Skin epidermis (tissue), 12 donors: ENCODE measurements at regions not wholly inside any gene's neighbourhood (a gene's known extent, or its start where the extent isn't known, plus 50 kb on each side); places are given as distances from the start of the nearest gene placed in this dataset.

ENCODE experiments used
- H3K27ac ChIP-seq, 21 experiments: fragments of 200-600 bp; sonication (generic) in 11 of 21; one replicate each; pipeline ENCODE4 v1.5.0; 2020; ENCODE audit warnings: mild to moderate bottlenecking in 3 of 21, inconsistent platforms in 2 of 21, moderate library complexity in 2 of 21
- H3K4me3 ChIP-seq, 7 experiments: fragments of 200-600 bp; sonication (generic) in 2 of 7; one replicate each; pipeline ENCODE4 v1.5.0; 2020; ENCODE audit warnings: inconsistent platforms in 2 of 7, mild to moderate bottlenecking in 2 of 7, moderate library complexity in 1 of 7

DNA sequence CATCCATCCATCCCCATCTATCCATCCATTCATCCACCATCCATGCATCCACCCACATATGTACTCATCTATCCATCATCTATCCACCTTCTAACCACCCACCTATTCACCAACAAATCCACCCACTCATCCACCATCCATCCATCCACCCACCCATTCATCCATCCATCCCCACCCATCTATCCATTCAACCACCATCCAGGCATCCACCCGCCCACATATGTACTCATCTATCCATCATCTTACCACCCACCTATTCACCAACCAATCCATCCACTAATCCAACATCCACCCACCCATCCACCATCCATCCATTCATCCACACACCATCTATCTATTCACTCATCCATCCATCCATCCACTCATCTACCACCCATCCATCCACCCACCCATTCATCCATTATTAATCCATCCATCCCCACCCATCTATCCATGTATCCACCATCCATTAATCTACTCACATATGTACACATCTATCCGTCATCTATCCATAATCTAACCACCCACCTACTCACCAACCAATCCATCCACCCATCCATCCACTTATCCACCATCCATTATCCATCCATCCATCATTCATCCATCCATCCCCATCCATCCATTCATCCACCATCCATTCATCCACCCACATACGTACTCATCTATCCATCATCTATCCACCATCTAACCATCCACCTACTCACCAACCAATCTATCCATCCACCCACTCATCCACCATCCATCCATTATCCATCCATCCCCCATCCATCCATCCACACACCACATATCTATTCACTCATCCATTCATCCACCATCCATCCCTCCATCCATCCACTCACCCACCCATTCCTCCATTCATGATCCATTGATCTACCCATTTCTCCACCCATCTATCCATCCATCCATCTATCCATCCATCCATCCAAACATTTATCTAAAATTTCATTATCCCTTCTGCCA, 940.0 kb downstream of the BRD1 start:
- H3K27ac ChIP-seq, result no peak overlapping the region
- H3K4me3 ChIP-seq, result no peak overlapping the region

DNA sequence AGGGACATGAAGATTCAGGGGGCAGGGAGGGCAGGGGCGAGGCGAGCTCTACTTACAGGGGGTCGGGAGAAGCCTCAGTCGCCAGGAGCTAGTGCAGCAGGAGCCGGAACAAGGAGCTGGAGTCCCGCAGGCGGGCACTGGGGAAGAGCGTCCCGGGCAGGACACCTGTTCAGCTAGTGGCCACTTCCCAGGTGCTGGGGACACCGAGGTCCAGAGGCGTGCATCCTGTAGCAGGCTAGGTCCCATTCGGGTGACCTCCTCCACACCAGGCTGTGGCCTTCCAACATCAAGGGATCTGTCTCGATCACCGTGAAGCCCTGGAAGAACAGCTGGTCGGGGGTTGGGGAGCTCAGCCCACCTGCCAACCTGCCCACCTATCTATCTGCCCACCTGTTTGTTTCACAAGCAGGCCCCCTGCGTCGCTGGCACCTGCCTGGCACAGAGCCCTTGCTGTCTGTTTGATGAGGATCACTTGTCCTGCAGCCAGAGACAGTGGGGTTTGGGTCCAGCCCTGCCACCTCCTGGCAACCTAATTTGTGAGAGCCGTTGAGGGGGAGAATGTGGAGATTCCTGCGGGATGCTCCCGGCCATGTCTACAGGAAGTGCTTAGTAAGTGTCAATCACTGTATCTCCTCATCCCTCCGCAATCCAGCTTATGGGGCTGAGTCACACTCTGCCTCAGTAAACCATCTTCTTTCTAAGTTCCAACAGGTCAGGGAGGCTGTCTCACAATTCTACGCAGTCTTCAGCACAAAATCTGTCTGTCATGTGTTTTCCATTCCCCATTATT, 940.9 kb downstream of the BRD1 start:
- H3K27ac ChIP-seq, result no peak overlapping the region
- no peak overlapping the region for H3K4me3 ChIP-seq

DNA sequence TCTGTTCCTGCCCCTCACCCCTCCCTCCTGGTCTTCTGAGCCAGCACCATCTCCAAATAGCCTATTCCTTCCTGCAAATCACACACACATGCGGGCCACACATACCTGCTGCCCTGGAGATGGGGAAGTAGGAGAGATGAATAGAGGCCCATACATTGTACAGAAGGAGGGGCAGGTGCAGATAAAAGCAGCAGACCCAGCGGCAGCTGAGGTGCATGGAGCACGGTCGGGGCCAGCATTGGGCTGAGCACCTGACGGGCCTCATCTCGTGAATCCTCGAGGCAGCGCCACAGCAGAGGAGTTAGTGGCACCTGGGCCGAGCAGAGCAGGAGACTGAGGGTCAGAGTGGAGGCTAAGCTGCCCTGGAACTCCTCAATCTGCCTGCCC, 941.8 kb downstream of the BRD1 start:
- Histone ChIP-seq H3K27ac (no peak overlapping the region), H3K4me3 (no peak overlapping the region)

DNA sequence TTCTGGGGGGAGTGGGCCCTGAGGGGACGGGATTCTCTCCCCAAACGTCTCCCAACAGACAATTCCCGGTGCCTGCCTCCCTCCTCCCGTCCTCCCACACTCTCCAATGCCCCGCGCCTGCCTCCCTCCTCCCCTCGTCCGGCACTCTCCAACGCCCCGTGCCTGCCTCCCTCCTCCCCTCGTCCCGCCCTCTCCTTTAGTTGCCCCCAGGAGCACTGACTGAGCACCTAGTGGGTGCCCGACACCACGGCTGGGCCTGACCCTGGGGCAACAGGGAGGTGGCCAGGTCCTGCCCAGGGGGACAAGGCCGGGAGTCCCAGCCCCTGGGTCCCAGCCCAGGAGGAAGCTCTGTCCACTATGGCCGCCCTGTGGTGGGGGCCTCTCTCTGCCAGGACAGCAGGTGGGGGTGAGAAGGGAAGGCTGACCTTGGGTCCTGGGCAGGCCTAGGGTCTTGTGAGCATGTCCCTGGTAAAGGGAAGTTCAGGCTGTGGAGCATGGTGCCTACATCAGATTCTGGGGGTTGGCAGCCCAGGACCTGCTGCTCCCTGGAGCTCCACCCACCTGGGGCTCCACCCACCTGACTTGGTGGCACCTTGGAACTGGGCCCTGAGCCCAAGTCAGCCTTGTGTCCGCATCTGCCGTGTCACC, 942.3 kb downstream of the BRD1 start:
- H3K27ac ChIP-seq, result no peak overlapping the region

DNA sequence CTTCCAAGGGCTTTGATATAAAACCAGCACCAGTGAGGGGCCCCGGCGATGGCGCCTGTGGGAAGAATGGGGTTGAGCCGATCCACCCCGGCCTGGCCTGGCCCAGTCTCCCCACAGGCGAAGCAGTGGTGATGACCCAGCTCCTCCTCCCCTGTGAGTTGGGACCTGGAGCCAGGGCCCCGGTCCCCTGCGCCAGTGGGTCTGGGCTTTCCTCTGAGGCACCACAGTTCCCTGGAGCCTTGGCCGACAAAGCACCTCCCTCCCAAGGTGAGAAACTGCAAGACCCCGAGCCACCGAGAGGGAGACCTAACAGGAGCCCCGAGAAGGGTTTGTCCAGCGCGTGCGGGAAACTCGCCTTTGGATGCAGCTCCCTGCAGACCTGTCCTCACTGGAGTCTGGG, 942.9 kb downstream of the BRD1 start:
- H3K27ac ChIP-seq, result no peak overlapping the region
- H3K4me3 ChIP-seq, result no peak overlapping the region

More for the DNA sequence above, 942.3 kb downstream of the BRD1 start:
- H3K4me3 ChIP-seq, result no peak overlapping the region

DNA sequence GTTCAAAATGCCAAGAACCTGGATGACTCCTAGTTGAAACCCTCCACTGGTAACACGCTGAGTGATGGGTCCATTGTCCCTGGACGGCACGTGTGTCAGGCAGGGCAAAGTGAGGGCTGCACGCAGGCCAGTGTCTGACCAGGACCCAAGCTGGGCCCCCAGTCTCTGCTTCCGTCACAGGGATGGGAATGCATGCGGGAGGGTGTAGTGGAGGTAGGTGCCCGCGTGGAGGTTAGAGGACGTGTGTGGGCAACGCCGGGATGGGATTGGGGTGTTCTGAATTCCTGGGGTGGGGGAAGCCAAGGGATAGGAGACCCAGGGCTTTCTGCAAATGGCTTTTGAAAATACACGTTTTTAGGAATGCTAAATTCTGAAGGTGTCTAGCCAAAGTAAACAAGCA, 943.3 kb downstream of the BRD1 start:
- Histone ChIP-seq H3K4me3 (no peak overlapping the region), H3K27ac (no peak overlapping the region)

DNA sequence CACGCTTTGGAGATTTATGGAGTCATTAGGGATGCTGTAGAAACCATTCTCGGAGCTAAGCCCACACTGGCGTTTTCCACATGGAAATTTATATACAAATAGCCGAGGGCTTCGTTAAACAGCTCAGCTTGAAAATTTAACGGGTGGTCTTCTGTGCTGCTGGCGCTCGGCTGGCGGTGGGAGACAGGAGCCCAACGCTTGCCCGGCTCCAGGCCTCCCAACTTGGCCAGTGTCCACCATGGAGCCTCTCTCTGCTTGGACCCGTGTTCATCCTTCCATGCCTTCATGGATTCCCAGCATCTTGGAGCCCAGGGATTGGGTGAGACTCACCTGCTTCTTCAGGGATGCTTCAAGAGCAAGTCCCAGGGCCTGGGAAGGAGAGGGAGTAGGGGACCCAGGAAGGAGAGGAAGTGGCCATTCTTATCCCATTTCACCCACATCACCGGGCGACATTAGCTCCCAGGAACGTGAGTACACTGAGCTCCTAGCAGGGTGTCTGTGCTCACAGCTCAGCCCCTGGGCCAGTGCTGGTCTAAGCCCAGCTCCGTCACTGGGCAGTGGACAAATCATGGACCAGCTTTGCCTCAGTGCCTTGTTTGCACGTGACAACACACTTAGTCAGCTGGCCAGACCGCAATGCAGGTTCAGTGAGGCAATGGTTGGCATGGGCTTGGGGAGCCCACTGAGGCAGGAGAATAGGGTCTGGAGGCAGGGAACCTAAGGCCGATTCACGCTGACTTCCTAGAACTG, 944.3 kb downstream of the BRD1 start:
- H3K27ac ChIP-seq, result no peak overlapping the region
- H3K4me3 ChIP-seq, result no peak overlapping the region

DNA sequence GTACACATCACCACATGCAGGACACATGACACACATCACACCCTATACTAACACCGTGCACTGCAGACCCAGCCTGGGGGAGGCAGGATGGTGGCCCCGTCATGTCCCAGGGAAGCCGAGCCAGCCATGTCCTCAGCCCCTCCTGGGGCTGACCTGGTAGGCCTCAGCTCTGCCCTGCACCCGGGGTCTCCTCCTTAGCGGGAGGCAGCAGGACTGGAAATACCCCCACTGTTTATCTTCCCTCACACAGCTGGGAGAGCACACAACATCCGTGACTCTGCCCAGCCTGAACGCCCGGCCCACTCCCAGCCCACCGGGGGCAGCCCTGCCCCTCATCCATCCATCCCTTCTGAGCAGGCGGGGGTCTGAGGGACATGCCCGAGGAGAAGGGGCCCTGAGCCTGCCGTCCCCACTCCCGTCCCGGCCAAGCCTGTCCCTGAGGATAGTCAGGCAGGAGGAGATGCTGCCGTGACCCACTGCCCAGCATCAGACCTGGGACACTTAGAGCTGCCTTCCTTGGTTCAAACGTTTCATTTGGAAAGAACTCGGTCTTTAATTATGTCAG, 945.0 kb downstream of the BRD1 start:
- no peak overlapping the region for H3K4me3 ChIP-seq
- H3K27ac ChIP-seq, result no peak overlapping the region

DNA sequence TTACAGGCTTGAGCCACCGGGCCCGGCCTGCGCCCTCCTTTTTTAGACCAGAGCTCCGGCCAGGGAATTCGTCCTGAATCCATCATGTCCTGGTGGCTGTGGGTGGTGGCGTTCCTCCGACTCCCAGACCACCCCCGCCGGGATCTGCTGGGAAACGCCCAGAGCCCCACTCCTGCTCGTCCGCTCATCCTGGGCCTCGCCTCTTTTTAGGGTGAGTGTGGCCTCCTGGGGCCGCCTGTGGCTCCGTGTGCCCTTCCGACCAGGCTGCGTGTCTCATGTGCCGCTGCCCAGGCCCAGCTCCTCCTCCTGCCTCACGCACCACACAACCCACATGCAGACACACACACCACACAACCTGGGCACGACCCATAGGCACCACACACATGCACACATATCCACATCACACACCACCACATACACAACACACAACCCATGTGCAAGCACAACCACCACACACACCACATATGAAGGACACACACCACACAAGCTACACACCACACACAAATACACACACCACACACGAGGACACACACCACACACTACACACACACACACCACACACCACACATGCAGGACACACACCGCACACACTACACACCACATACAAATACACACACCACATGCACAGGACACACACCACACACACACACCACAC, 946.2 kb downstream of the BRD1 start:
- no peak overlapping the region for H3K27ac ChIP-seq
- no peak overlapping the region for H3K4me3 ChIP-seq

DNA sequence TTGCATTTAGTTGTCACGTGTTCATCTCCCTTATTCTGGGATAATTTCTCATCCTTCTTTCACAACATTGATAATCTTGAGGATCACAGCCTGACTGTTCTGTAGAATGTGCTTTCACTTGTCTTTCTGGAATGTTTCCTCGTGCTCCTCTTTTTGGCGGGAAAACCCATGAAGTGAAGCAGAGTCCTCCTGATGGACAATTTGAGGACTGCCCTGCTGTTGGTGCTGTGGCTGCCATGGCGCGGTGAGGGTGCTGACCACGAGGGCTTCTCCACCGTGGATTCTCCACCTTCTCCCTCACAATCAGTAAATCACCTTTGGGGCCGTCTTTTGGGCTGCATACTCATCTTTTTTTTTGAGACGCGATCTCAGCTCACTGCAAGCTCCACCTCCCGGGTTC, 946.9 kb downstream of the BRD1 start:
- Histone ChIP-seq H3K4me3 (no peak overlapping the region), H3K27ac (no peak overlapping the region)

DNA sequence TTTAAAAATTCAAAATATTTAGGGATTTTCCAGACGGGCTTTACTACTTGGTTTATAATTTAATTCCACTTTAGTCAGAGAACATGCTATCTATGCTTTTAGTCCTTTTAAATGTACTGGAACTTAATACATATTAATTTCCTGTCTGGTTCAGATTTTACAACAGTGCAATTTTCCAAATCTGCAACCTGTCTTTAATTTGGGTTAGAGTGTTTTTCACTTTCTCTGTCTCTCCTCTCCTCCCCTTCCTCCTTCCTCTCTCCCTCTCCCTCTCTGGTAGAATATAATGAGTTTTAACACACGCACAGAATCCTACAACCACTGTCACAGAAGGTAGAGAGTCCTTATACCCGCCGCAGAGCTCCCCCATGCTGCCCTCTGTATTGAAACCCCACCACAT, 950.7 kb downstream of the BRD1 start:
- Histone ChIP-seq H3K27ac (no peak overlapping the region), H3K4me3 (no peak overlapping the region)

DNA sequence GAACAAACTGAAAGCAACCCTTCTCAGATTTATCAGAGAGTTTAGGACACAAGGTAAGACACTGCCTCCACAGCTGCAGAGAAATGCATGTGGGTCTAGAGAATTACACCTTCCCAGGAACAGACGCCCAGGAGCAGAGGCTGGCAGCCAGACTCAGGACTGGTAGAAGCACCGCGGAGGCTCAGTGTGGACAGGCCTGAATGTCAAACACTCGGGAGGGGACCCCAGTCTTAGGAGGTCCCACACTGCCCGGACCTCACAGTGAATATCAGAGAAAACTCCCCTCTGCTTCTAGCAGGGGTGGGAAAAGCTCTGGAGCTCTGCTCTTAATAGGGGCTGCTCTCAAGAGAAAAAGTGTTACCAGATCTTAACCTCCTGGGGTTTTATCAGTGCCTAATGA, 952.7 kb downstream of the BRD1 start:
- no peak overlapping the region for H3K27ac ChIP-seq
- no peak overlapping the region for H3K4me3 ChIP-seq

DNA sequence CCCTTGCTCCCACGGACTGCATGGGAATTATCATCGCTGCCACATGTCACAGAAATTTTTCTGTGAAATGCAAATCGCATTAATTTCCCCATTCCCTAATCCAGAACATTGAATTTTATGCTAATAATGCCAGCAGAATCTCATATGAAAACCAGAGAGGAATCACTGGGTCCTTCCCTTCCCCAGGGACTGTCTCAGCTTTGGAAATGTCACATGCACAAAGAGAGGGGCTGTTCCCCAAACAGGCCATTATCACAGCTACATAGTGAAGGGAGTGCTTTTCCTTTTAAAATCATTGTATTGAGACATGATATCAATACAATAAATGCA, 954.5 kb downstream of the BRD1 start:
- H3K4me3 ChIP-seq, result no peak overlapping the region
- H3K27ac ChIP-seq, result no peak overlapping the region

DNA sequence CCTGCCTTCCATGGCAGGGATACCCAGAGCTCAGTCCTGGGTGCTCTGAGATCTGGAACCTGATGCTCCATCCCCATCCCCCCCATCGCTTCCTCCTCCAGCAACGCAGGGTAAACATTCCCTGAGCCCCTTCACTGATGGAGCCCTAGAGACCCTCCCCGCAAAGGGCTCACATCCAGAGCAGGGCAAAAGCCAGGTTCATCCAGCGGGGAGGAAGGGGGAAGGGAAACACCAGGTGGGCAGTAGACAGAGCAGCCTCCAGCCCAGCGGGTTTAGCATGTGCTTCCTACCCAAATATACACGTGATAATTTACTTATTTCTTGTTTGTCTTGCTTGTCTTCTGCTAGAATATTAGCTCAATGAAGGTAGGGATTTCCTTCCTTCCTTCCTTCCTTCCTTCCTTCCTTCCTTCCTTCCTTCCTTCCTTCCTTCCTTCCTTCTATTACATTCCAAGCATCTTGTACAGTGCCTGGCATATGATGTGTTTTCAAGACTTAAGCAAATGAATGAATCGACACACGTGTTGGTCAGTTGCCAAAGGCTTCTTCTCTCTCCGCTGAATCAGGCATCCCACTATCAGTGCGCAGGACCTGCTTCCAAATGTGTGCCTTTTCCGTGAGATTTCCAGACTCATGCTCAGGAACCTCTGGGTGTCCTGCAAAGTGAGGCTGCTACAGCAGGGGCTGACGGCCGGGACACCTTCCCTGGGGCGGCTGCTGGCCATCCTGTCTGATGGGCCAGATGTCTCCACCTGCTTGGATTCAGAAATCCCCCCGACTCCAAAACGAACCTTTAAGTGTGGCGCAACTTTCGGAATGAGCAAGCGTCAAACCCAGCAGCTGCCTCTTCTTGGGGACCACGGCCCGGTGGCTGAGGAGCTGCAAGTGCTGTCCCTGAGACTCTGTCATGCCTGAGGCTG, 955.1 kb downstream of the BRD1 start:
- H3K4me3 ChIP-seq, result no peak overlapping the region
- H3K27ac ChIP-seq, result no peak overlapping the region

DNA sequence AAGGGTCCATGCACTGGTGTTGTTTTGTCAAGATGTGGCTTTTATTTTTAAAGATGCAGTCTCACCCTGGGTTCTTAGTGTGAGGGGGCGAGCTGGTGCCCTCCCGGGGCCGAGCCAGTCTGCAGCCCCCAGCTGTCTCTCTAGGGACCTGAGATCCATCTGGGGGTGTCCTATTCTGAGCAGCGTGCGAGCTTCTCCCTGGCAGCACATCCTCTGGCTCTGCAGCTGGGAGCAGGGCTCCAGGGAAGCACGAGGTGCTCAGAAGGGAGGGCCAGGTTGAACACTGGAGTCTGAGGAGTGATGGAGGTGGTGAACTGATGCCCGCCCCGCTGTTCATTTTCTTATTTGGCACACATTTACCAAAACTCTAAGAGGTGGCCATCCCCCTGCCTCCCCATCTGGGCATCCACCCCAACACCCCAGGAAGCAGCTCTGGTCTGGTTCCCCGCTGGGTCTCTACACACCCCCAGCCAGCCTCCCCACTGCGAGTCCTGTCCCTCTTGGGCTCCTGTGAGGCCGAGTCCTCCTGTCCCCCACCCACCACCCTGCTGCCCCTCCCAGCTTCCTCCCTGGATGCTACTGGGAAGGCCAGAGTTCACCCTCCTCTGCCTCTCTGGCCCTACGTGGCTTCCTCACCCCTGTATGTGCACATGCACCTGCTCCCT, 956.4 kb downstream of the BRD1 start:
- Histone ChIP-seq H3K27ac (no peak overlapping the region), H3K4me3 (no peak overlapping the region)

DNA sequence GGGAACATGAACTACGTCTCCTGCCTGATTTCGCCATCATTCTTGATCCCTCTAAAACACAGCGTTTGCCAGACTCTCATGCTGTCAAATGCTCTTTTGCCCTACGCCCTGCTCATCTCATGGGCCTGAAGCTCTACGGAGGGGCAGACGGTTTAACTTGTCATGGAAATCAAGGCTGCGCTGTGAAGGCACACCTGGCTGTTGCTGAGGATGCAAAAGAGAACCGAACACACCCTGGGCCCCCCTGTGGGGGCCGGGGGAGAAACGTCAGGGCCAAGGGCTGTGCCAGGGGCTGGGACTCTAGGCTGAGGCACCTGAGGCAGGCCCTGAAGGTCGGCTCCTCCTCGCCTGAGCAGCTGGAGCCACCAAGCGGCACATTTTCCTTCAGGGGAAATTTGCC, 957.2 kb downstream of the BRD1 start:
- Histone ChIP-seq H3K4me3 (no peak overlapping the region), H3K27ac (no peak overlapping the region)

DNA sequence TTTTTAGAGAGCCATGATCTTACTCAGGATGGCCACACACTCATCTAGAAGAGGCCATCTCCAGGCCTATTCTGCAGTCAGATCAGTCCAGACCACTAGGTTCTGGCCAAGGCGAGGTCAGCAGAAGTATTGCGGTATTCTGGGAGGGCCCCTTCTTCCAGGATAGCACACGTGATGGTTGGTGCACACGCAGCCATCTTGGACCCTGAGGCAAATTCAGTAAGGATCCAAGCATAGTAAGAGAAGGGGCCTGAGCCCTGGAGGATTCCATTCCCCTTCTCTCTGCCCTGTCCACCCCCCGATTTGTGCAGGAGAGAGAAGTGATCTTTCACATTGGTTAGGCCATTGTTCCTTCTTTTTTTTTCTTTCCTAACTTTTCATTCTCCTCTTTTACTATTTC, 957.9 kb downstream of the BRD1 start:
- no peak overlapping the region for H3K4me3 ChIP-seq
- H3K27ac ChIP-seq, result no peak overlapping the region

DNA sequence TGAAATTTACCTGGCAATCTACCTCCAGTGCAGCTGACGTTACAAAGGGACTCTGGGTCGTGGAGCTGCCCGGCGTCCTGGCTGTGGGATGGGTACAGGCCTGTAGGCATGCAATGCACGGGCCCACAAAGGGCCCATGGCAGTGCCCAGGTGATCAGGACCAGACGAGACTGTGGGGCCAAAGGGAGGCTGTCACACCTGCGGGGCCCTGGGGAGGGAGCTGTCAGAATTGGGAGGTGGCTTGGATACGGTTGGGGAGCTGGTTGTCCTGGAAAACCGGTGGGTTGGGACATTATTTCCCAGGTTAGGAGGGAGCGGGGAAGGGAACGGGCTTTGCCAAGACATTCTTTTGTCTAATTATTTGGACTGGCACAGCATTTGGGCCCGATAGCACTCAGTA, 958.5 kb downstream of the BRD1 start:
- no peak overlapping the region for H3K27ac ChIP-seq
- H3K4me3 ChIP-seq, result no peak overlapping the region
